DLD1 (cell line): ENCODE measurements at regions not wholly inside any gene's neighbourhood (a gene's known extent, or its start where the extent isn't known, plus 50 kb on each side); places are given as distances from the start of the nearest gene placed in this dataset.

Experiments used
- in situ Hi-C: cut with HindIII; loops from 2 replicates; pipeline ENCODE4 v1.10.0; 2017; ENCODE audit warnings: low sequenced_read_pairs

DNA sequence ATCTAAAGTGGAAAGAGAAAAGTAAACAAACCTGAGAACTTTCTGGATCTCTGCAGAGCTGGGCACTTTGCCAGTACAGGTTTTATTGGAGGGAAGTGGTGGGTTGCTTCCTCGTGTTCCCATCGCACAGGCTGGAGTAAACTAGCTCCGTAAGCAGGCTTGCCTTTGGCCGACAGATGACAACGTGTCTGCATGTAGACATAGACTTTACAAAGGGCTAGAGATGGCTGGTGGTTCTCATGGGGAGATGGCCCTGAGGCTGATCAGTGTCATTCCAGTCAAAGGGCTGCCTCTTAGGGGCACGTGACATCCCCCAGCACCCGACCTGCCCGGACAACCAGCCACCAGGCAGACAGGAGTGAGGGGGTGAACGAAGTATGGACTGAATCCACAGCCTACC lies 98.8 kb downstream of the YTHDF1 start:
- in situ Hi-C loops, result no loop called here

DNA sequence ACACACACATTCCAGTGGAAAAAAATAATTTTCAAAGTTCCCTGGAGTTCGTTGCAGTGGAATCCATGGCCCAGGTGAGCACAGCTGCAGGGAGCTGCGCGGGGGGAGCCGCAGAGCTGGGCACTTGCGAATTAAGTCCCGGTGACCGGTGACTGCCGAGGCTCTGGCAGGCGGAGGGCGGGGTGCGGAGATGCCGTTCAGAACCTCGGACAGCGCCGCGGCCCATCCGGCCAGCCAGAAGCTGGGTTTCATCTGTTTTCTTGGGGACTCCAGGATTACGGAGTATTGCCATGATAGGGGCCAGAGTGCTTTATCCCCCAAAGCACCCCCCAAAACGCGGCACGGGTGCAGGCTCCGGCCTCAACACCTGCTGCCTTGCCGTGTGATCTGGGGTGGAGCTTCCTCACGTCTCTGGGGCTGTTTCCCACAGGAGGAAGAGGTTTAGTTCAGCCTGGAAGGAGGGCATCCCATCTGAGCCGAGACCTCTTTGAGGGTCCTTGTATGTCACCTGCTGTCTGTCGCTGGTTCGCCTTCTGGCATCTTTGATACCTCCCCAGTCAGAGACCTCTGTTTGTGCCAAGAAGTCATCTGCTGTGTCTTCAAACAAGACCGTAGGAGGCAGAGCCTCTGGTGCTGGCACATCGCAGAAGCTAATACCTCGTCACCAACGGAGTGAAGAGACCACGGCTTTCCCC lies 99.4 kb downstream of the YTHDF1 start:
- in situ Hi-C loops, result no loop called here

DNA sequence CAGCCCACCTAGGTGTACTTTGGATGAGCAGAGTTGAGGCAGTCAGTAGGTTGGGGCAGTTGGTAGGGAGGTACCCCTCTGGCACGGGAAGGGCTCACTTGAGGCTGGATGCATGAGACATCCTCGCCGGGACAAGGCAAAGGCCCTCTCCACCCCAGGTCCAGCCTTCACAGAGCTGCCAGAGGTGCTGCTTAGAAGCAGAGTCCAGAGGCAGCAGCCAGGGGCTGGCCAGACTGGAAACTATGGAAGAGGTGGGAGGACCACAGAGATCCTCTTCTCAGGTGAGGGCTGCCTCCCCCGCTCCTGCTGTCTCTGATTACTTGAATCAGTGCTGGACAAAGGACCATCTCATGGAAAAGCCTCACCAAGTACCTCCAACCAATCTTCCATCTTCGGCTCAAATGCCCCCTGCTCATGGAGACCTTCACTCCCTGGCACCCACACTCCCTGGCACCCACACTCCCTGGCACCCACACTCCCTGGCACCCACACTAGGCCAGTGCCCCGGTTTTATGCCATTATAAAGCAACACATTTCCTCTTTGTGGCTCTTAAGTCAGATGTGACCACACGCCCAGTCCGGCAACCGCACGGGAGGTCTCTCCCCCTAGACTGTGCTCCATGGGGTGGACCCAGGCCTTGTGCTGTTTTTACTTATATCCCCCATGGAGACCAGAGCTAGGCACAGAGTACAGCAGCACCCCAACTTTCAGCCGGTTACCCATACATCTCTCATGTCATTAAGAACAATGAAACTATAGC lies 100.1 kb downstream of the YTHDF1 start:
- in situ Hi-C loops, result no loop called here

- in situ Hi-C loops, result no loop called here
Measured at GRCh38 chr20:63114693-63115311, 101.1 kb downstream of the YTHDF1 start.

DNA sequence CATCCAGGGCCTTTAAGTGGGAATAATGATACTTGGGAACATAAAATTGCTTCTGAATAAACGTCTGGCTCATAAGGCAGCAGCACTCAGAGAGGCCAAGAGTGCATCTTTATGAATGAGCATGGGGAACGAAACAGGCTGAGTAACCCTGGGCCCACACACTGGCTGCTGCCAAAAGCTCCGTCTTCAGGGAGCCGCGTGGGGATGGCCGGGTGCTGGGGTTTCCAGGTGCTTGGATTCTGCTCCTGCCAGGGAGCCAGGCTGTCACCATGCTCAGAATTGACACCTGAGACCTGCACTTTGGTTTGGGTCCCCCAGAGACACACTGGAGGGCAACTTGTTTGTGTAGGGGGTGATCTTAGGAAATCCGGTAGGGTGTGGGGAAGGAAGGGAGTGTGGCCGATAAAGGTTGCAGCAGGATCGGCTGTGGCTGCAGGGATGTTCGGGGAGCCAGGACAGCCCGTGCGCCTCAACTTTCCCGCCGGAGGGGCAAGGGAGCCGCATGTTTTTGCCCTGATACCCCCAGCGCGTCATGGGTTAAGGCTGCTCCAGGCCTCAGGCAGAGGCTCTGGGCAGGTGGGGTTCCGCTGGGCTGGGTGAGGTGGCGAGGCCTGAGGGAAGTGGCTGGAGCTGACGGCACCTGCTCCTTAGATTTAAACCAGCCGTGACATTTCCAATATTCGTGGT lies 101.8 kb downstream of the YTHDF1 start:
- in situ Hi-C loops, result no loop called here

- in situ Hi-C loops, result no loop called here
Measured at GRCh38 chr20:63112491-63113219, 103.3 kb downstream of the YTHDF1 start.

GRCh38 chr20:63108247-63108646 lies 101.5 kb upstream of the BHLHE23 start:
- in situ Hi-C loops, result no loop called here

GRCh38 chr20:63107449-63108200 lies 100.9 kb upstream of the BHLHE23 start:
- in situ Hi-C loops, result no loop called here

GRCh38 chr20:63106765-63107448 lies 100.1 kb upstream of the BHLHE23 start:
- in situ Hi-C loops, result no loop called here

DNA sequence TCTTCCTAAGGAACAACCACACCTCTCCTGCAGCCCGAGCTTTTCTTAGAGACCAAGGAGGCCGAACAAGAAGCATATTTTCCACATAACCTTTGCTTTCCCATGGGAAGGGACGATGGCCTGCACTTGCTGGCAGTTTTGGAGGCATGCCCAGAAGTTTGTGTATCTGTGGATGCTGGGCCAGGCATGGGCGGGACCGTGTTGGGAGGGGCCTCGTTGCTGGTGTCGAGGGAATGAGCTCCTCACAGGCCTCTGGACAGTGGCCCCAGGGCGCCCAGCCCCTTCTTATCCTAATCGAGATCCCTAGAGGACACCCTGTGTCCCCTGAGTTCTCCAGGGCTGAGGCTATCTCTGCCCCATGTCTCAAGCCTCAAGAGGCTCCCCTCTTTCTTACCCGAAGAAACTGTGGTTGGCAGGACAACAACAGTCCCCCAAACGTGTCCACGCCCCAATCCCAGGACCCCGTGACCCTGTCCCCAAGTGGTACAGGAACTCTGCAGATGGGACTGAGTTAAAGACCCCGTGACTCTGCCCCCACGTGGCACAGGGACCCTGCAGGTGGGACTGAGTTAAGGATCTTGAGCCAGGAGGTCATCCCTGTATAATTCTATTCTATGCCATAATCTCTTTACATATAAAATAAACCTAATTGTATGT lies 99.5 kb upstream of the BHLHE23 start:
- in situ Hi-C loops, result no loop called here

GRCh38 chr20:63105211-63106107 lies 98.7 kb upstream of the BHLHE23 start:
- in situ Hi-C loops, result no loop called here

- in situ Hi-C loops, result no loop called here
Measured at GRCh38 chr20:63104312-63105181, 97.8 kb upstream of the BHLHE23 start.

GRCh38 chr20:63103402-63104311 lies 96.9 kb upstream of the BHLHE23 start:
- in situ Hi-C loops, result no loop called here

- in situ Hi-C loops, result no loop called here
Measured at GRCh38 chr20:63102721-63103375, 96.1 kb upstream of the BHLHE23 start.
